H1 (cell line): ENCODE measurements at regions not wholly inside any gene's neighbourhood (a gene's known extent, or its start where the extent isn't known, plus 50 kb on each side); places are given as distances from the start of the nearest gene placed in this dataset.

Experiments used
- CTCF ChIA-PET: fragments of 300-600 bp; sonication (Branson Sonifier 250); formaldehyde crosslinking; loops from one replicate; lab custom pipeline; 2021; ENCODE audit not compliant: partially characterized antibody; lab: Charles Lee
- POLR2A ChIA-PET: fragments of 300-600 bp; sonication (Branson Sonifier 250); formaldehyde crosslinking; loops from one replicate; lab custom pipeline; 2021; ENCODE audit warnings: inconsistent platforms; ENCODE audit not compliant: partially characterized antibody; lab: Charles Lee
- DNase-seq, 2 experiments: peaks; one replicate each; pipeline versions ENCODE4 v3.0.0 to v3.0.0-alpha.2; 2010 to 2022; ENCODE audit warnings: low spot score in 2 of 2, low read depth in 1 of 2, mixed read lengths in 1 of 2
- FAIRE-seq: peaks from 2 replicates; lab custom pipeline; 2011; peaks lifted over from hg19 to GRCh38; lab: Jason Lieb, UNC
- H2AFZ ChIP-seq: 2 replicates; pipeline ENCODE4 v1.8.1; 2012; ENCODE audit warnings: low read length, inconsistent platforms
- H2AK5ac ChIP-seq: 2 replicates; pipeline ENCODE4 v1.6.1; 2013; ENCODE audit warnings: low read depth, low read length
- H2BK120ac ChIP-seq: replicated peaks from 2 replicates; pipeline ENCODE3; 2013; ENCODE audit warnings: low read depth, low read length, inconsistent platforms
- H2BK12ac ChIP-seq: 2 replicates; pipeline ENCODE4 v1.6.1; 2013; ENCODE audit warnings: low read depth, low read length
- H2BK15ac ChIP-seq: 2 replicates; pipeline ENCODE4 v1.6.1; 2013; ENCODE audit warnings: low read length
- H2BK20ac ChIP-seq: 2 replicates; pipeline ENCODE4 v1.6.1; 2013; ENCODE audit warnings: low read length
- H2BK5ac ChIP-seq: 2 replicates; pipeline ENCODE4 v1.6.1; 2013; ENCODE audit warnings: low read depth, low read length
- H3K14ac ChIP-seq: 2 replicates; pipeline ENCODE4 v1.6.1; 2013; ENCODE audit warnings: inconsistent platforms; ENCODE audit not compliant: insufficient read length
- H3K18ac ChIP-seq: 2 replicates; pipeline ENCODE4 v1.6.1; 2013; ENCODE audit warnings: low read length; ENCODE audit errors: extremely low read depth
- H3K23ac ChIP-seq: 2 replicates; pipeline ENCODE4 v1.6.1; 2013; ENCODE audit warnings: inconsistent platforms; ENCODE audit not compliant: insufficient read length
- H3K23me2 ChIP-seq: 2 replicates; pipeline ENCODE4 v1.6.1; 2013; ENCODE audit warnings: low read depth, low read length
- H3K27ac ChIP-seq: 2 replicates; pipeline ENCODE4 v1.6.1; 2011; ENCODE audit warnings: low read depth, low read length, inconsistent platforms
- H3K27me3 ChIP-seq, 4 experiments: replicated peaks in 1 of 4; 1 replicate in 1 of 4; 2 replicates in 3 of 4; pipeline versions ENCODE4 v1.6.1 to v1.8.1; 2011 to 2013; ENCODE audit warnings: low read length in 3 of 4, mild to moderate bottlenecking in 3 of 4, inconsistent platforms in 2 of 4, mixed read lengths in 2 of 4, moderate library complexity in 1 of 4; ENCODE audit not compliant: control insufficient read depth in 3 of 4, insufficient read depth in 3 of 4; ENCODE audit errors: extremely low read depth in 1 of 4
- H3K36me3 ChIP-seq, 4 experiments: 2 replicates each; pipeline versions ENCODE4 v1.6.1 to v1.8.1; 2011 to 2013; ENCODE audit warnings: mild to moderate bottlenecking in 4 of 4, low read length in 3 of 4, moderate library complexity in 2 of 4, control low read depth in 1 of 4, inconsistent platforms in 1 of 4; ENCODE audit not compliant: insufficient read depth in 4 of 4, control insufficient read depth in 2 of 4
- H3K4ac ChIP-seq: replicated peaks from 2 replicates; pipeline ENCODE3; 2013; ENCODE audit warnings: low read length, low read depth, mixed read lengths, inconsistent platforms; ENCODE audit not compliant: insufficient read length
- H3K4me1 ChIP-seq, 4 experiments: replicated peaks in 1 of 4; 1 replicate in 1 of 4; 2 replicates in 3 of 4; pipeline versions ENCODE4 v1.6.1 to v1.8.1; 2011 to 2013; ENCODE audit warnings: low read length in 3 of 4, inconsistent platforms in 2 of 4, mixed read lengths in 1 of 4; ENCODE audit not compliant: insufficient read depth in 4 of 4, control insufficient read depth in 3 of 4
- H3K4me2 ChIP-seq, 2 experiments: 2 replicates each; pipeline versions ENCODE4 v1.6.1 to v1.8.1; 2011 to 2013; ENCODE audit warnings: low read depth in 2 of 2, low read length in 2 of 2, control low read depth in 1 of 2, inconsistent platforms in 1 of 2, mild to moderate bottlenecking in 1 of 2; ENCODE audit not compliant: insufficient read depth in 1 of 2
- H3K4me3 ChIP-seq, 4 experiments: fragments of 200-600, 300-600 bp in 1 of 4; sonication (generic), shearing (Covaris generic), sonication (Bioruptor Twin) in 1 of 4; 2 replicates each; pipeline versions ENCODE4 v1.5.1 to v1.8.1; 2011 to 2016; ENCODE audit warnings: low read length in 4 of 4, low read depth in 3 of 4, control low read depth in 2 of 4, inconsistent platforms in 2 of 4, mild to moderate bottlenecking in 2 of 4, mixed read lengths in 1 of 4, moderate library complexity in 1 of 4; ENCODE audit not compliant: insufficient read depth in 2 of 4; ENCODE audit errors: extremely low read depth in 1 of 4
- H3K56ac ChIP-seq: replicated peaks from 2 replicates; pipeline ENCODE3; 2013; ENCODE audit warnings: low read depth, mild to moderate bottlenecking, mixed read lengths, low read length, inconsistent platforms; ENCODE audit not compliant: insufficient read length
- H3K79me1 ChIP-seq: 2 replicates; pipeline ENCODE4 v1.6.1; 2013; ENCODE audit warnings: low read depth, low read length, control low read depth
- H3K79me2 ChIP-seq, 2 experiments: 2 replicates each; pipeline versions ENCODE4 v1.6.1 to v1.8.1; 2012 to 2013; ENCODE audit warnings: low read length in 2 of 2, mild to moderate bottlenecking in 2 of 2, inconsistent platforms in 1 of 2; ENCODE audit not compliant: insufficient read depth in 2 of 2, control insufficient read depth in 1 of 2
- H3K9ac ChIP-seq, 4 experiments: replicated peaks in 1 of 4; 1 replicate in 1 of 4; 2 replicates in 3 of 4; pipeline versions ENCODE4 v1.6.1 to v1.8.1; 2011 to 2013; ENCODE audit warnings: low read depth in 3 of 4, low read length in 3 of 4, control low read depth in 2 of 4, mild to moderate bottlenecking in 2 of 4, moderate library complexity in 2 of 4, inconsistent platforms in 1 of 4; ENCODE audit errors: extremely low read depth in 1 of 4
- H3K9me3 ChIP-seq, 2 experiments: 2 replicates each; pipeline versions ENCODE4 v1.6.1 to v1.8.1; 2012 to 2013; ENCODE audit warnings: mild to moderate bottlenecking in 2 of 2, moderate library complexity in 2 of 2, control low read depth in 1 of 2, inconsistent platforms in 1 of 2, low read depth in 1 of 2, low read length in 1 of 2, mixed read lengths in 1 of 2; ENCODE audit not compliant: insufficient read depth in 2 of 2
- H4K20me1 ChIP-seq, 2 experiments: replicated peaks in 1 of 2; 2 replicates each; pipeline versions ENCODE3 to v1.8.1; 2011 to 2013; ENCODE audit warnings: inconsistent platforms in 2 of 2, low read length in 2 of 2, mild to moderate bottlenecking in 1 of 2; ENCODE audit not compliant: insufficient read depth in 2 of 2, control insufficient read depth in 1 of 2
- H4K5ac ChIP-seq: 2 replicates; pipeline ENCODE4 v1.6.1; 2013; ENCODE audit warnings: low read length, low read depth, mixed read lengths, inconsistent platforms; ENCODE audit not compliant: insufficient read length
- H4K8ac ChIP-seq: 2 replicates; pipeline ENCODE4 v1.8.0; 2013; ENCODE audit warnings: mild to moderate bottlenecking, moderate library complexity, low read length, inconsistent platforms; ENCODE audit not compliant: insufficient read depth; ENCODE audit errors: extremely low read depth
- H4K91ac ChIP-seq: replicated peaks from 2 replicates; pipeline ENCODE3; 2013; ENCODE audit warnings: low read length, mixed read lengths, inconsistent platforms; ENCODE audit not compliant: insufficient read length
- BCL11A ChIP-seq, 2 experiments: IDR thresholded peaks; one replicate each; pipeline ENCODE4 v1.6.1; 2011; ENCODE audit warnings: low read depth in 2 of 2, low read length in 2 of 2, mild to moderate bottlenecking in 2 of 2
- CBX8 ChIP-seq: fragments of 300-800, 300-1000 bp; sonication (generic); IDR thresholded peaks from 2 replicates; pipeline ENCODE4 v1.7.1; 2016; ENCODE audit warnings: low read depth, low read length, borderline replicate concordance
- CHD1 ChIP-seq: IDR thresholded peaks from 2 replicates; pipeline ENCODE4 v1.6.1; 2012; ENCODE audit warnings: low read depth, low read length, improper control_type of control experiment
- E2F6 ChIP-seq: IDR thresholded peaks from 2 replicates; pipeline ENCODE4 v1.6.1; 2012; ENCODE audit warnings: inconsistent platforms
- EZH2 ChIP-seq: fragments of 200-600 bp; sonication (generic); IDR thresholded peaks from 2 replicates; pipeline ENCODE4 v1.7.1; 2012; ENCODE audit warnings: low read depth, mild to moderate bottlenecking, moderate library complexity, low read length, inconsistent platforms; ENCODE audit not compliant: severe bottlenecking
- GTF2F1 ChIP-seq: IDR thresholded peaks from 2 replicates; pipeline ENCODE4 v1.6.1; 2012; ENCODE audit warnings: low read depth, low read length, improper control_type of control experiment, borderline replicate concordance
- HDAC2 ChIP-seq, 2 experiments: fragments of 300-600 bp in 1 of 2; sonication (generic) in 1 of 2; IDR thresholded peaks; 2 replicates each; pipeline ENCODE4 v1.6.1; 2011 to 2012; ENCODE audit warnings: low read depth in 2 of 2, low read length in 2 of 2, mild to moderate bottlenecking in 2 of 2, moderate library complexity in 2 of 2, borderline replicate concordance in 1 of 2, inconsistent platforms in 1 of 2
- MAFK ChIP-seq: IDR thresholded peaks from 2 replicates; pipeline ENCODE4 v1.6.1; 2012; ENCODE audit warnings: low read depth, mild to moderate bottlenecking, improper control_type of control experiment, low read length
- POLR2AphosphoS5 ChIP-seq: IDR thresholded peaks from 2 replicates; pipeline ENCODE4 v1.6.1; 2011; ENCODE audit warnings: low read depth, low read length
- POU5F1 ChIP-seq: IDR thresholded peaks from 2 replicates; pipeline ENCODE4 v1.6.1; 2011; ENCODE audit warnings: low read depth, mild to moderate bottlenecking, low read length, moderate library complexity
- SP2 ChIP-seq: IDR thresholded peaks from 2 replicates; pipeline ENCODE4 v1.6.1; 2012; ENCODE audit warnings: mild to moderate bottlenecking, low read length, inconsistent platforms
- TAF1 ChIP-seq: IDR thresholded peaks from 2 replicates; pipeline ENCODE4 v1.6.1; 2011; ENCODE audit warnings: mild to moderate bottlenecking, low read depth, low read length
- TBP ChIP-seq: IDR thresholded peaks from 2 replicates; pipeline ENCODE4 v1.6.1; 2011; ENCODE audit warnings: low read depth, low read length, improper control_type of control experiment
- TF ChIP-seq, protein P1 (sequence below): IDR thresholded peaks from 2 replicates; pipeline ENCODE4 v1.6.1; 2012; ENCODE audit warnings: inconsistent platforms

GRCh38 chr3:164620423-164620822 lies 457.9 kb downstream of the SI start (continued):
- TF ChIP-seq GTF2F1: no peak
- TF ChIP-seq, all 59 proteins: peak for 0

- no peak overlapping the region for H4K91ac ChIP-seq
- no peak overlapping the region for H3K4me3 ChIP-seq
- H3K4ac ChIP-seq: no peak overlapping the region
- H3K27ac ChIP-seq: no peak overlapping the region
- H3K79me1 ChIP-seq: no peaks in the 10 kb centered on the region
- no peak overlapping the region for H3K9ac ChIP-seq
- H3K27me3 ChIP-seq: no peaks in the 10 kb centered on the region
- no peak for FAIRE-seq
- ChIA-PET POLR2A (no interaction called here), CTCF (no interaction called here)
- no peaks in the 10 kb centered on the region for H3K79me2 ChIP-seq
- H3K4me1 ChIP-seq: no peaks in the 10 kb centered on the region
- H2BK5ac ChIP-seq: no peak overlapping the region
- H4K8ac ChIP-seq: no peak overlapping the region
- no peak overlapping the region for H2AFZ ChIP-seq
- H3K9me3 ChIP-seq: no peaks in the 10 kb centered on the region
- H3K23me2 ChIP-seq: no peaks in the 10 kb centered on the region
- H2AK5ac ChIP-seq: no peak overlapping the region
- H2BK120ac ChIP-seq: no peak overlapping the region
- no peak overlapping the region for H3K56ac ChIP-seq
- no peak overlapping the region for H3K23ac ChIP-seq
- H3K36me3 ChIP-seq: no peaks in the 10 kb centered on the region
- H2BK15ac ChIP-seq: no peak overlapping the region
- no peak overlapping the region for H3K18ac ChIP-seq
- H3K4me2 ChIP-seq: no peak overlapping the region
- no peak overlapping the region for H3K14ac ChIP-seq
- no peaks in the 10 kb centered on the region for H4K20me1 ChIP-seq
- no peak for DNase-seq
- no peak overlapping the region for H2BK20ac ChIP-seq
- no peak overlapping the region for H2BK12ac ChIP-seq
- H4K5ac ChIP-seq: no peak overlapping the region
- TF ChIP-seq TBP: no peak
- no peak for TF ChIP-seq E2F6
- TF ChIP-seq, protein P1, sequence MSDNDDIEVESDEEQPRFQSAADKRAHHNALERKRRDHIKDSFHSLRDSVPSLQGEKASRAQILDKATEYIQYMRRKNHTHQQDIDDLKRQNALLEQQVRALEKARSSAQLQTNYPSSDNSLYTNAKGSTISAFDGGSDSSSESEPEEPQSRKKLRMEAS: no peak
- no peak for TF ChIP-seq HDAC2 (IDR thresholded peaks at IDR 0.05; ENCODE audit: borderline replicate concordance in 1 of 2, low read depth in 2 of 2, low read length in 2 of 2)
- no peak for TF ChIP-seq POU5F1
- no peak for TF ChIP-seq SP2
- no peak for TF ChIP-seq BCL11A (IDR thresholded peaks at IDR 0.05; ENCODE audit: low read depth in 2 of 2, low read length in 2 of 2)
- TF ChIP-seq MAFK: no peak
- TF ChIP-seq CBX8: no peak
- no peak for TF ChIP-seq EZH2
- TF ChIP-seq GTF2F1: no peak
- no peak for TF ChIP-seq POLR2AphosphoS5
- TF ChIP-seq CHD1: no peak
- no peak for TF ChIP-seq TAF1
Observed at GRCh38 chr3:164612751-164613150, 465.5 kb downstream of the SI start.
